ENCODE measurements at regions not wholly inside any gene's neighbourhood (a gene's known extent, or its start where the extent isn't known, plus 50 kb on each side); places are given as distances from the start of the nearest gene placed in this dataset.

- Histone ChIP-seq H3K4me3 (no peak overlapping the region), H3K27ac (no peak overlapping the region), H3K4me1 (replicated peaks in 1 of 2) (no peaks in the 10 kb centered on the region)
- 8 to 100% (median 83%) methylated on average over 1 to 2 of the region's 3 CpGs; no CpG with 5 or more reads in 3 of the 10 experiments for WGBS, 10 experiments
- in situ Hi-C loops (cut with MboI; ENCODE audit: low pct_unique_long_range_greater_than_20kb in 2 of 9, low sequenced_read_pairs in 9 of 9, unreplicated experiment in 9 of 9): no loop called here
- ATAC-seq (replicated peaks in 6 of 8): peak in 1 of 8 experiments; percentile 67
These were observed 306.4 kb downstream of the KLF5 start for GRCh38 chr13:73365252-73365651.

GRCh38 chr13:73364736-73365135 lies 305.9 kb downstream of the KLF5 start:
- 0 to 75% (median 35%) methylated on average over 1 to 3 of the region's 3 CpGs; no CpG with 5 or more reads in 2 of the 10 experiments for WGBS, 10 experiments
- H3K4me3 ChIP-seq: no peak overlapping the region
- in situ Hi-C loops (cut with MboI; ENCODE audit: low pct_unique_long_range_greater_than_20kb in 2 of 9, low sequenced_read_pairs in 9 of 9, unreplicated experiment in 9 of 9): no loop called here

GRCh38 chr13:73358606-73359095 lies 299.8 kb downstream of the KLF5 start:
- no peaks in the 10 kb centered on the region for H3K4me1 ChIP-seq (replicated peaks in 1 of 2)
- no peak overlapping the region for H3K27ac ChIP-seq
- ATAC-seq (replicated peaks in 6 of 8): no peak
- no peak overlapping the region for H3K4me3 ChIP-seq
- in situ Hi-C loops (cut with MboI; ENCODE audit: low pct_unique_long_range_greater_than_20kb in 2 of 9, low sequenced_read_pairs in 9 of 9, unreplicated experiment in 9 of 9): no loop called here

More at GRCh38 chr13:73364736-73365135, 305.9 kb downstream of the KLF5 start:
- H3K4me1 ChIP-seq (replicated peaks in 1 of 2): no peaks in the 10 kb centered on the region
- no peak overlapping the region for H3K27ac ChIP-seq
- ATAC-seq (replicated peaks in 6 of 8): no peak

- ATAC-seq (replicated peaks in 6 of 8): no peak
- Histone ChIP-seq H3K4me3 (no peak overlapping the region), H3K4me1 (replicated peaks in 1 of 2) (no peaks in the 10 kb centered on the region), H3K27ac (no peak overlapping the region)
- in situ Hi-C loops (cut with MboI; ENCODE audit: low pct_unique_long_range_greater_than_20kb in 2 of 9, low sequenced_read_pairs in 9 of 9, unreplicated experiment in 9 of 9): no loop called here
- 38 to 95% (median 76%) methylated on average over 1 to 2 of the region's 2 CpGs; no CpG with 5 or more reads in 2 of the 10 experiments for WGBS, 10 experiments
These were observed 296.3 kb downstream of the KLF5 start for GRCh38 chr13:73355134-73355533.

GRCh38 chr13:73351730-73352129 lies 292.9 kb downstream of the KLF5 start:
- Histone ChIP-seq H3K27ac (no peak overlapping the region), H3K4me1 (replicated peaks in 1 of 2) (no peaks in the 10 kb centered on the region), H3K4me3 (no peak overlapping the region)
- in situ Hi-C loops (cut with MboI; ENCODE audit: low pct_unique_long_range_greater_than_20kb in 2 of 9, low sequenced_read_pairs in 9 of 9, unreplicated experiment in 9 of 9): no loop called here
- 0 to 67% (median 43%) methylated on average over 1 of the region's 1 CpG; no CpG with 5 or more reads in 6 of the 10 experiments for WGBS, 10 experiments
- no peak for ATAC-seq (replicated peaks in 6 of 8)

- Histone ChIP-seq H3K4me3 (no peak overlapping the region), H3K27ac (no peak overlapping the region), H3K4me1 (replicated peaks in 1 of 2) (no peaks in the 10 kb centered on the region)
- in situ Hi-C loops (cut with MboI; ENCODE audit: low pct_unique_long_range_greater_than_20kb in 2 of 9, low sequenced_read_pairs in 9 of 9, unreplicated experiment in 9 of 9): no loop called here
- peak in 4 of 8 experiments; percentile 16 to 90 (median 46) for ATAC-seq (replicated peaks in 6 of 8)
- 62 to 100% (median 80%) methylated on average over 1 to 2 of the region's 2 CpGs; no CpG with 5 or more reads in 5 of the 10 experiments for WGBS, 10 experiments
These were observed 282.9 kb downstream of the KLF5 start for GRCh38 chr13:73341748-73342147.

GRCh38 chr13:73340069-73340468 lies 281.3 kb downstream of the KLF5 start:
- Histone ChIP-seq H3K27ac (no peak overlapping the region), H3K4me3 (no peak overlapping the region), H3K4me1 (replicated peaks in 1 of 2) (no peaks in the 10 kb centered on the region)
- in situ Hi-C loops (cut with MboI; ENCODE audit: low pct_unique_long_range_greater_than_20kb in 2 of 9, low sequenced_read_pairs in 9 of 9, unreplicated experiment in 9 of 9): no loop called here
- ATAC-seq (replicated peaks in 6 of 8): no peak
- WGBS, 10 experiments: 25 to 100% (median 86%) methylated on average over 1 to 3 of the region's 3 CpGs

- 63 to 100% (median 92%) methylated on average over 2 of the region's 2 CpGs; no CpG with 5 or more reads in 1 of the 10 experiments for WGBS, 10 experiments
- Histone ChIP-seq H3K4me1 (replicated peaks in 1 of 2) (no peaks in the 10 kb centered on the region), H3K4me3 (no peak overlapping the region), H3K27ac (no peak overlapping the region)
- in situ Hi-C loops (cut with MboI; ENCODE audit: low pct_unique_long_range_greater_than_20kb in 2 of 9, low sequenced_read_pairs in 9 of 9, unreplicated experiment in 9 of 9): no loop called here
- ATAC-seq (replicated peaks in 6 of 8): no peak
These were observed 280.3 kb downstream of the KLF5 start for GRCh38 chr13:73339086-73339485.

- WGBS, 10 experiments: 54 to 100% (median 92%) methylated on average over 1 to 3 of the region's 3 CpGs; no CpG with 5 or more reads in 1 of the 10 experiments
- in situ Hi-C loops (cut with MboI; ENCODE audit: low pct_unique_long_range_greater_than_20kb in 2 of 9, low sequenced_read_pairs in 9 of 9, unreplicated experiment in 9 of 9): no loop called here
- H3K4me1 ChIP-seq (replicated peaks in 1 of 2): no peaks in the 10 kb centered on the region
- ATAC-seq (replicated peaks in 6 of 8): no peak
- H3K4me3 ChIP-seq: no peak overlapping the region
- H3K27ac ChIP-seq: no peak overlapping the region
These were observed 279.6 kb downstream of the KLF5 start for GRCh38 chr13:73338389-73338788.

- H3K4me3 ChIP-seq: no peak overlapping the region
- no peak for ATAC-seq (replicated peaks in 6 of 8)
- WGBS, 10 experiments: 56 to 100% (median 88%) methylated on average over 1 to 2 of the region's 2 CpGs
- in situ Hi-C loops (cut with MboI; ENCODE audit: low pct_unique_long_range_greater_than_20kb in 2 of 9, low sequenced_read_pairs in 9 of 9, unreplicated experiment in 9 of 9): no loop called here
- H3K4me1 ChIP-seq (replicated peaks in 1 of 2): no peaks in the 10 kb centered on the region
- no peak overlapping the region for H3K27ac ChIP-seq
These were observed 278.7 kb downstream of the KLF5 start for GRCh38 chr13:73337532-73337931.

GRCh38 chr13:73336773-73337172 lies 278.0 kb downstream of the KLF5 start:
- no peaks in the 10 kb centered on the region for H3K4me1 ChIP-seq (replicated peaks in 1 of 2)
- in situ Hi-C loops (cut with MboI; ENCODE audit: low pct_unique_long_range_greater_than_20kb in 2 of 9, low sequenced_read_pairs in 9 of 9, unreplicated experiment in 9 of 9): no loop called here
- H3K4me3 ChIP-seq: no peak overlapping the region
- H3K27ac ChIP-seq: no peak overlapping the region
- WGBS, 10 experiments: 40 to 95% (median 77%) methylated on average over 1 to 4 of the region's 4 CpGs
- no peak for ATAC-seq (replicated peaks in 6 of 8)

- H3K27ac ChIP-seq: no peak overlapping the region
- in situ Hi-C loops (cut with MboI; ENCODE audit: low pct_unique_long_range_greater_than_20kb in 2 of 9, low sequenced_read_pairs in 9 of 9, unreplicated experiment in 9 of 9): no loop called here
- no peak for ATAC-seq (replicated peaks in 6 of 8)
- 75 to 100% (median 90%) methylated on average over 2 to 7 of the region's 7 CpGs; no CpG with 5 or more reads in 2 of the 10 experiments for WGBS, 10 experiments
- H3K4me1 ChIP-seq (replicated peaks in 1 of 2): no peaks in the 10 kb centered on the region
- H3K4me3 ChIP-seq: no peak overlapping the region
These were observed 277.1 kb downstream of the KLF5 start for GRCh38 chr13:73335944-73336343.

- WGBS, 10 experiments: 34 to 100% (median 87%) methylated on average over 1 to 5 of the region's 5 CpGs
- no peaks in the 10 kb centered on the region for H3K4me1 ChIP-seq (replicated peaks in 1 of 2)
- in situ Hi-C loops (cut with MboI; ENCODE audit: low pct_unique_long_range_greater_than_20kb in 2 of 9, low sequenced_read_pairs in 9 of 9, unreplicated experiment in 9 of 9): no loop called here
- H3K27ac ChIP-seq: no peak overlapping the region
- H3K4me3 ChIP-seq: no peak overlapping the region
- peak in 2 of 8 experiments; percentile 63 to 64 for ATAC-seq (replicated peaks in 6 of 8)
These were observed 276.4 kb downstream of the KLF5 start for GRCh38 chr13:73335210-73335609.

- ATAC-seq (replicated peaks in 6 of 8): peak in 4 of 8 experiments; percentile 23 to 64 (median 54)
- WGBS, 10 experiments: 50 to 100% (median 88%) methylated on average over 1 to 4 of the region's 4 CpGs; no CpG with 5 or more reads in 1 of the 10 experiments
- Histone ChIP-seq H3K27ac (no peak overlapping the region), H3K4me1 (replicated peaks in 1 of 2) (no peaks in the 10 kb centered on the region), H3K4me3 (no peak overlapping the region)
- in situ Hi-C loops (cut with MboI; ENCODE audit: low pct_unique_long_range_greater_than_20kb in 2 of 9, low sequenced_read_pairs in 9 of 9, unreplicated experiment in 9 of 9): no loop called here
These were observed 275.6 kb downstream of the KLF5 start for GRCh38 chr13:73334445-73334844.
